HEK293 (cell line): ENCODE measurements at regions not wholly inside any gene's neighbourhood (a gene's known extent, or its start where the extent isn't known, plus 50 kb on each side); places are given as distances from the start of the nearest gene placed in this dataset.

ENCODE experiments used
- BCL11A ChIP-seq: fragments of 450-650 bp; formaldehyde crosslinking; IDR thresholded peaks from 2 replicates; pipeline ENCODE4 v1.5.1; 2016; ENCODE audit warnings: low read depth, missing biosample characterization, missing genetic modification characterization
- CTCF ChIP-seq: fragments of 450-650 bp; formaldehyde crosslinking; IDR thresholded peaks from 2 replicates; pipeline ENCODE4 v1.5.1; 2016; ENCODE audit warnings: missing biosample characterization, missing genetic modification characterization
- SALL2 ChIP-seq: fragments of 450-650 bp; formaldehyde crosslinking; IDR thresholded peaks from 2 replicates; pipeline ENCODE4 v1.5.0; 2017; ENCODE audit warnings: missing biosample characterization, mild to moderate bottlenecking, missing genetic modification characterization, borderline replicate concordance
- ZFP37 ChIP-seq: fragments of 450-650 bp; formaldehyde crosslinking; IDR thresholded peaks from 2 replicates; pipeline ENCODE4 v1.5.1; 2016; ENCODE audit warnings: missing biosample characterization, missing genetic modification characterization
- ZNF324 ChIP-seq: fragments of 450-650 bp; formaldehyde crosslinking; IDR thresholded peaks from 2 replicates; pipeline ENCODE4 v1.5.1; 2016; ENCODE audit warnings: missing biosample characterization, missing genetic modification characterization
- ZNF704 ChIP-seq: fragments of 450-650 bp; formaldehyde crosslinking; IDR thresholded peaks from 2 replicates; pipeline ENCODE4 v1.5.1; 2016; ENCODE audit warnings: missing biosample characterization, missing genetic modification characterization
- ZNF776 ChIP-seq: fragments of 450-650 bp; formaldehyde crosslinking; IDR thresholded peaks from 2 replicates; pipeline ENCODE4 v1.5.0; 2017; ENCODE audit warnings: missing biosample characterization, missing genetic modification characterization, borderline replicate concordance
- TF ChIP-seq, protein P1 (sequence below): fragments of 450-650 bp; IDR thresholded peaks from 2 replicates; pipeline ENCODE4 v1.5.1; 2018; ENCODE audit warnings: missing biosample characterization, mild to moderate bottlenecking, missing genetic modification characterization
- TF ChIP-seq, protein P2 (sequence below): fragments of 450-650 bp; formaldehyde crosslinking; IDR thresholded peaks from 2 replicates; pipeline ENCODE4 v1.5.1; 2016; ENCODE audit warnings: missing biosample characterization, missing genetic modification characterization
- TF ChIP-seq, protein P3 (sequence below): fragments of 450-650 bp; formaldehyde crosslinking; IDR thresholded peaks from 2 replicates; pipeline ENCODE4 v1.5.1; 2016; ENCODE audit warnings: missing biosample characterization, missing genetic modification characterization
- TF ChIP-seq, protein P4 (sequence below): fragments of 450-650 bp; formaldehyde crosslinking; IDR thresholded peaks from 2 replicates; pipeline ENCODE4 v1.5.1; 2016; ENCODE audit warnings: missing biosample characterization, missing genetic modification characterization

DNA sequence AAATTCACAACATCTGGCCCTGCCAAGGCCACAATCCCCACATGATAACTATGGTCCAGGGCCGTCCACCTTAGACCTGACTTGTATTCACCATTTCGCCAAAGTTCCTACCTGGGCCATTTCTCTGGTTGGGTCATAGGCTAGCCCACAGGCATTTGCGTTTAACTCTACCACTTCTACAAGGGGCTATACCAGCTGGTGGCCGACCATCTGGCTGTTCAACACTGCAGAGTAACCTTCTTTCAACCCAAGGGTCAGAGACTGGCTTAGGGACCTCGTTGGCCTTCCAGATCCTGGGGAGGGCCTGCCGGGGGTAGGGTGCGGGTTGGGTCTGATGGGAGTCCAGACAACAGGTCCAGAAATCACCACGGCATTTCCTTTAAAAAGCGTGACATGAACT is 242.3 kb upstream of the C16orf82 start:
- no peak for TF ChIP-seq CTCF (tag by site-specific recombination)
- no peak for TF ChIP-seq ZNF704 (tag by site-specific recombination)
- no peak for TF ChIP-seq ZNF324 (tag by site-specific recombination)
- no peak for TF ChIP-seq SALL2
- TF ChIP-seq, protein P1, sequence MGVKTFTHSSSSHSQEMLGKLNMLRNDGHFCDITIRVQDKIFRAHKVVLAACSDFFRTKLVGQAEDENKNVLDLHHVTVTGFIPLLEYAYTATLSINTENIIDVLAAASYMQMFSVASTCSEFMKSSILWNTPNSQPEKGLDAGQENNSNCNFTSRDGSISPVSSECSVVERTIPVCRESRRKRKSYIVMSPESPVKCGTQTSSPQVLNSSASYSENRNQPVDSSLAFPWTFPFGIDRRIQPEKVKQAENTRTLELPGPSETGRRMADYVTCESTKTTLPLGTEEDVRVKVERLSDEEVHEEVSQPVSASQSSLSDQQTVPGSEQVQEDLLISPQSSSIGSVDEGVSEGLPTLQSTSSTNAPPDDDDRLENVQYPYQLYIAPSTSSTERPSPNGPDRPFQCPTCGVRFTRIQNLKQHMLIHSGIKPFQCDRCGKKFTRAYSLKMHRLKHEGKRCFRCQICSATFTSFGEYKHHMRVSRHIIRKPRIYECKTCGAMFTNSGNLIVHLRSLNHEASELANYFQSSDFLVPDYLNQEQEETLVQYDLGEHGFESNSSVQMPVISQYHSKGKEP (tag by site-specific recombination), result no peak
- TF ChIP-seq ZNF776 (tag by site-specific recombination), result no peak
- no peak for TF ChIP-seq BCL11A
- TF ChIP-seq, protein P2, sequence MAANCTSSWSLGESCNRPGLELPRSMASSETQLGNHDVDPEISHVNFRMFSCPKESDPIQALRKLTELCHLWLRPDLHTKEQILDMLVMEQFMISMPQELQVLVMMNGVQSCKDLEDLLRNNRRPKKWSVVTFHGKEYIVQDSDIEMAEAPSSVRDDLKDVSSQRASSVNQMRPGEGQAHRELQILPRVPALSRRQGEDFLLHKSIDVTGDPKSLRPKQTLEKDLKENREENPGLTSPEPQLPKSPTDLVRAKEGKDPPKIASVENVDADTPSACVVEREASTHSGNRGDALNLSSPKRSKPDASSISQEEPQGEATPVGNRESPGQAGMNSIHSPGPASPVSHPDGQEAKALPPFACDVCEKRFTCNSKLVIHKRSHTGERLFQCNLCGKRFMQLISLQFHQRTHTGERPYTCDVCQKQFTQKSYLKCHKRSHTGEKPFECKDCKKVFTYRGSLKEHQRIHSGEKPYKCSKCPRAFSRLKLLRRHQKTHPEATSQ (tag by site-specific recombination), result no peak
- TF ChIP-seq, protein P3, sequence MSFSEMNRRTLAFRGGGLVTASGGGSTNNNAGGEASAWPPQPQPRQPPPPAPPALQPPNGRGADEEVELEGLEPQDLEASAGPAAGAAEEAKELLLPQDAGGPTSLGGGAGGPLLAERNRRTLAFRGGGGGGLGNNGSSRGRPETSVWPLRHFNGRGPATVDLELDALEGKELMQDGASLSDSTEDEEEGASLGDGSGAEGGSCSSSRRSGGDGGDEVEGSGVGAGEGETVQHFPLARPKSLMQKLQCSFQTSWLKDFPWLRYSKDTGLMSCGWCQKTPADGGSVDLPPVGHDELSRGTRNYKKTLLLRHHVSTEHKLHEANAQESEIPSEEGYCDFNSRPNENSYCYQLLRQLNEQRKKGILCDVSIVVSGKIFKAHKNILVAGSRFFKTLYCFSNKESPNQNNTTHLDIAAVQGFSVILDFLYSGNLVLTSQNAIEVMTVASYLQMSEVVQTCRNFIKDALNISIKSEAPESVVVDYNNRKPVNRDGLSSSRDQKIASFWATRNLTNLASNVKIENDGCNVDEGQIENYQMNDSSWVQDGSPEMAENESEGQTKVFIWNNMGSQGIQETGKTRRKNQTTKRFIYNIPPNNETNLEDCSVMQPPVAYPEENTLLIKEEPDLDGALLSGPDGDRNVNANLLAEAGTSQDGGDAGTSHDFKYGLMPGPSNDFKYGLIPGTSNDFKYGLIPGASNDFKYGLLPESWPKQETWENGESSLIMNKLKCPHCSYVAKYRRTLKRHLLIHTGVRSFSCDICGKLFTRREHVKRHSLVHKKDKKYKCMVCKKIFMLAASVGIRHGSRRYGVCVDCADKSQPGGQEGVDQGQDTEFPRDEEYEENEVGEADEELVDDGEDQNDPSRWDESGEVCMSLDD, result no peak
- TF ChIP-seq, protein P4, sequence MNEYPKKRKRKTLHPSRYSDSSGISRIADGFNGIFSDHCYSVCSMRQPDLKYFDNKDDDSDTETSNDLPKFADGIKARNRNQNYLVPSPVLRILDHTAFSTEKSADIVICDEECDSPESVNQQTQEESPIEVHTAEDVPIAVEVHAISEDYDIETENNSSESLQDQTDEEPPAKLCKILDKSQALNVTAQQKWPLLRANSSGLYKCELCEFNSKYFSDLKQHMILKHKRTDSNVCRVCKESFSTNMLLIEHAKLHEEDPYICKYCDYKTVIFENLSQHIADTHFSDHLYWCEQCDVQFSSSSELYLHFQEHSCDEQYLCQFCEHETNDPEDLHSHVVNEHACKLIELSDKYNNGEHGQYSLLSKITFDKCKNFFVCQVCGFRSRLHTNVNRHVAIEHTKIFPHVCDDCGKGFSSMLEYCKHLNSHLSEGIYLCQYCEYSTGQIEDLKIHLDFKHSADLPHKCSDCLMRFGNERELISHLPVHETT (tag by site-specific recombination), result no peak
- TF ChIP-seq ZFP37, result no peak
